GM12865 (cell line): ENCODE measurements at regions not wholly inside any gene's neighbourhood (a gene's known extent, or its start where the extent isn't known, plus 50 kb on each side); places are given as distances from the start of the nearest gene placed in this dataset.
"Not testable (repeated sequence)": the region's sequence is repeated elsewhere in the genome, so short reads cannot be mapped to it uniquely, and the experiment has no call there.

ENCODE experiments used
- DNase-seq: peaks from one replicate; pipeline ENCODE4 v3.0.0; 2010; ENCODE audit warnings: low read depth
- H3K4me3 ChIP-seq: 2 replicates; pipeline ENCODE4 v1.5.1; 2011; ENCODE audit warnings: mild to moderate bottlenecking, low read depth, low read length, control low read depth
- TF ChIP-seq, protein P1 (sequence below): IDR thresholded peaks from 2 replicates; pipeline ENCODE4 v1.5.1; 2011; ENCODE audit warnings: low read length, control low read depth, low read depth, inconsistent platforms; ENCODE audit not compliant: insufficient read depth; ENCODE audit errors: missing control alignments

DNA sequence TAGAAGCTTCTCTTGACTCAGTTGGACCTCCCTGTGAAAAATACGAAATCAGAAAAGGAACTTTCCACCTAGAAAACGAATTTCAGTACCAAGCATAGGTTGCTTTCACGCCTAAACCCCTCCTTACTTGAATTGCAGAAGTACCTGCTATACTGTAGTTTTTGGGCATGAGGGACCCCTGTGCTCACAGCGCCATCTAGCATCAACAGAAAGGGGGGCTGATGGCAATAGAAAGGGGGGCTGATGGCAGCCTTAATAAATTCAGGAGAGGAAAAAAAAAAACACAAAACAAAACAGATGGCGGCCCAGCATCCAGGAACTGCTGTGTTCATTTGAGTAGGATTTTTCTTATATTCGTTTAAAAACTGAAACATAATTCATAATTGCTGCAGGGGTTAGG is 96.7 kb downstream of the NPAP1 start:
- no peak for DNase-seq
- TF ChIP-seq, protein P1, sequence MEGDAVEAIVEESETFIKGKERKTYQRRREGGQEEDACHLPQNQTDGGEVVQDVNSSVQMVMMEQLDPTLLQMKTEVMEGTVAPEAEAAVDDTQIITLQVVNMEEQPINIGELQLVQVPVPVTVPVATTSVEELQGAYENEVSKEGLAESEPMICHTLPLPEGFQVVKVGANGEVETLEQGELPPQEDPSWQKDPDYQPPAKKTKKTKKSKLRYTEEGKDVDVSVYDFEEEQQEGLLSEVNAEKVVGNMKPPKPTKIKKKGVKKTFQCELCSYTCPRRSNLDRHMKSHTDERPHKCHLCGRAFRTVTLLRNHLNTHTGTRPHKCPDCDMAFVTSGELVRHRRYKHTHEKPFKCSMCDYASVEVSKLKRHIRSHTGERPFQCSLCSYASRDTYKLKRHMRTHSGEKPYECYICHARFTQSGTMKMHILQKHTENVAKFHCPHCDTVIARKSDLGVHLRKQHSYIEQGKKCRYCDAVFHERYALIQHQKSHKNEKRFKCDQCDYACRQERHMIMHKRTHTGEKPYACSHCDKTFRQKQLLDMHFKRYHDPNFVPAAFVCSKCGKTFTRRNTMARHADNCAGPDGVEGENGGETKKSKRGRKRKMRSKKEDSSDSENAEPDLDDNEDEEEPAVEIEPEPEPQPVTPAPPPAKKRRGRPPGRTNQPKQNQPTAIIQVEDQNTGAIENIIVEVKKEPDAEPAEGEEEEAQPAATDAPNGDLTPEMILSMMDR, result no peak
- no peak overlapping the region for H3K4me3 ChIP-seq

DNA sequence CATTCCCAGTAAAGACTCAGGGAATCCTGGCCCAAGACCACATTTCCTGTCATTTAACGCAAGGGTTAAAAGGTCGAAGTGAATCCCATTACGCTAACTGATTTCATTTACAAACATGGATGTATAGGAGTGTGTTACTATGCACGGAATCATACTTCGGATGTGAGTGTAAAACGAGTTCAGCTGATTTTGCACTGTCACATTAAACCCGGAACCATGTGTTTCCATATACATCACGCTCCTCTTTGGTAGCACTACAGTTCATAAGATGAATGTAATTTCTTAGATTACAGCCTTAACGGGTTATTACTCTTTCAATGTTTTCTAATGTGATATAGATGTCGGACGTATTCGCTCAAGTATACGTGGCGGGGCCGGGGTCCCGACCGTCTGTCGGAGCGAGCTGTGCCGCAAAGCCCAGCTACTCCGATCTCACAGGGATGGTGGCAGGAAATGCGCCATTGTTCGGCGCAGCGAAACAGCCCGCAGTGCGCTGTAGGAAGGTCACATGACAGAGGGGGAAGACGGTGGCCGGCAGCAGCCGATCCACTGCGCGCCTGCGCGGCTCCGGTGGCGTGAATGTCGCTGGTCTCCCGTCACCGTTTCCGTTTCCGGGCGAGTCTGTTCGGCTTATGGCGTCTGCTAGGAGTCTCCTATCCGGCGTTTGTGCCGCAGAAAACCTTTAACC is 97.3 kb downstream of the NPAP1 start:
- DNase-seq, result no peak
- TF ChIP-seq, protein P1, result no peak
- H3K4me3 ChIP-seq, result no peak overlapping the region

DNA sequence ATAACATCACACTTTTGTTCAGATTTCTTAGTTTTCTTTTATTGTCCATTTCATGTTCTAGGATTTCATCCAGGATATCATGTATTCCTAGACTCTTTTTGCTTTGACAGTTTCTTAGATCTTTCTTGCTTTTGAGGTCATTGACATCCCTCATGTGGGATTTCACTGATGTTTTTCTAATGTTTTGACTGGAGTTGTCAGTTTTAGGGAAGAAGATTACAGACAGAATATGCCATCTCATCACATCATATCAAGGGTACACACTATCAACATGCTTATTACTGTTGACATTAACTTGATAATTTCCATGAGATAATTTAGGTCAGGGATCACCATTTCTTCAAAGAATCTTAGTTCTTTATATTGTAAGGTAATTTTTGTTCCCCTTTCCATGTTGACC is 101.7 kb downstream of the NPAP1 start:
- DNase-seq, result no peak
- H3K4me3 ChIP-seq, result no peak overlapping the region
- TF ChIP-seq, protein P1, result no peak

DNA sequence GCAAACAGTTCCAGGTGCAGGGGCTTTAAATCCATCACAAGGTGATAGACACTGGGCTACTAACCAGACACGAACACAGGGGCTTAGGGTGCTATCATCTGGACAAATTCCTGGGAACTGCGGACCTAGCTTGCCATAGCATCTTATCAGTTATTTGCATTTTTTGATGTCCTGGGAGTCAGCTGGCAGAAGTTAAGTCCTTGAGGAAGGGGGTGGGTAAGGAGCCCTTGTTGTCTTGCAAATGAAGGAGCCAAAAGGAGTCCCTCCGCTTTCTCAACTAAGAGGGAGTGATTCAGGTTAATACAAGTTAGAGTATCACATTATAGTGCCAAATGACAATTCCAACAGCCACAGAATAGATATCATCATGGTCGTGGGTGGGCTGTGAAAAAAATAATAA is 108.9 kb downstream of the NPAP1 start:
- H3K4me3 ChIP-seq, result no peak overlapping the region
- TF ChIP-seq, protein P1, result no peak
- no peak for DNase-seq

DNA sequence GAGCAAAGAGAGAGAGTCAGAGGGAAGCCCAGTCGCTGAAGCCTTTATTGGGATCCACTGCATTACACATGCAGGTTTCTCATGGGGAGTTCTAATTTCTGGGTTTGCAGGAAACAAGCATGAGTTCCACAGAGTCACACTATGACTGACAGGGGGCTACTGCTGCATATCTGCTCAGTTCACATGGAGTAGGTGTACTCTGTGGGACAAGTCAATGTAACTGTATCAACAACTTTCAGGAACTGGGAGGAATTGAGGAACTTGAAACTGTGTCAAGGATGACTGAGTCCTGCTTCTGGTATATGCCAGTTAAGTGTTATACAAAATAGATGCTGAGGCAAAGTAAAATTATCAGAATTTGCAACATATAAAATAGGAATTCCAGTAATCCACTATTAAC is 110.8 kb downstream of the NPAP1 start:
- TF ChIP-seq, protein P1, result no peak
- DNase-seq, result no peak
- H3K4me3 ChIP-seq, result no peak overlapping the region

DNA sequence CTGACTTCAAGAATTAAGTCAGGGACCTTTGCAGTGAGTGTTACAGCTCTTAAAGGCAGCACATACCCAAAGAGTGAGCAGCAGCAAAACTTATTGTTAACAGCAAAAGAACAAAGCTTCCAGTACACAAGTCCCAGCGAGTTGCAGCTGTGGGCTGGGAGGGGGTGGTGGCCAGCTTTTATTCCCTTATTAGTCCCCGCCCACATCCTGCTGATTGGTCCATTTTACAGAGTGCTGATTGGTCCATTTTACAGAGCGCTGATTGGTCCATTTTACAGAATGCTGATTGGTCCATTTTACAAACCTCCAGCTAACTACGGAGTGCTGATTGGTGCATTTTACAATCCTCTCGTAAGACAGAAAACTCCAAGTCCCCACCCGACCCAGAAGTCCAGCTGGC is 127.0 kb downstream of the NPAP1 start:
- not testable (repeated sequence) for H3K4me3 ChIP-seq, DNase-seq

DNA sequence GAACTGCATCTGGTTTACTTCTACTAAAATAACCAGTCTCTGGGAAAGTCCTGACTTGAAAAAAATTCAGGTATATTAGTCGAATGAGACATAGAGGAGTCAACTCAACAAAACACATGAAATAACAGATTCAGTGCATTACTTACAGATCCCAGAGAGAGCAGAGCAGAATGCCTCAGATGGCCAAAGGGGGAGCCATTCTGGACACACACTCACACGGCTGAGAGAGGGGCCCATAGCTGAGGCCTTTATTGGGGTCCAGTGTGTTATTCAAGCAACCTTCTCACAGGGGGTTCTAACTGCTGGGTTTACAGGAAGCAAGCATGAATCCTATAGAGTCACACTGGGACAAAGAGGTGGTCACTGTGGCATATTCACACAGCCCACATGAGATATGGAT is 135.1 kb upstream of the SNRPN start:
- H3K4me3 ChIP-seq, result no peak overlapping the region
- TF ChIP-seq, protein P1, result no peak
- DNase-seq, result no peak
